Ishikawa (cell line): ENCODE measurements at regions not wholly inside any gene's neighbourhood (a gene's known extent, or its start where the extent isn't known, plus 50 kb on each side); places are given as distances from the start of the nearest gene placed in this dataset.

ENCODE experiments used
- CEBPB ChIP-seq: IDR thresholded peaks from 2 replicates; pipeline ENCODE4 v1.6.1; 2012
- CREB1 ChIP-seq: IDR thresholded peaks from 2 replicates; pipeline ENCODE4 v1.6.1; 2012; ENCODE audit warnings: low read depth
- EGR1 ChIP-seq: IDR thresholded peaks from 2 replicates; pipeline ENCODE4 v1.6.1; 2012
- EP300 ChIP-seq: IDR thresholded peaks from 2 replicates; pipeline ENCODE4 v1.6.1; 2012; ENCODE audit warnings: borderline replicate concordance
- FOXM1 ChIP-seq: IDR thresholded peaks from 2 replicates; pipeline ENCODE4 v1.6.1; 2012; ENCODE audit warnings: low read depth, borderline replicate concordance
- NFIC ChIP-seq: IDR thresholded peaks from 2 replicates; pipeline ENCODE4 v1.6.1; 2012
- RAD21 ChIP-seq: IDR thresholded peaks from 2 replicates; pipeline ENCODE4 v1.6.1; 2012; ENCODE audit warnings: low read depth
- TAF1 ChIP-seq: IDR thresholded peaks from 2 replicates; pipeline ENCODE4 v1.6.1; 2012; ENCODE audit warnings: low read depth, mild to moderate bottlenecking
- TCF12 ChIP-seq: IDR thresholded peaks from 2 replicates; pipeline ENCODE4 v1.6.1; 2012; ENCODE audit warnings: low read depth
- TEAD4 ChIP-seq: IDR thresholded peaks from 2 replicates; pipeline ENCODE4 v1.6.1; 2012
- YY1 ChIP-seq: IDR thresholded peaks from 2 replicates; pipeline ENCODE4 v1.6.1; 2012; ENCODE audit warnings: low read depth
- ZBTB7A ChIP-seq: IDR thresholded peaks from 2 replicates; pipeline ENCODE4 v1.6.1; 2012; ENCODE audit warnings: low read depth
- TF ChIP-seq, protein P1 (sequence below): IDR thresholded peaks from 2 replicates; pipeline ENCODE4 v1.6.1; 2012
- TF ChIP-seq, protein P2 (sequence below): IDR thresholded peaks from 2 replicates; pipeline ENCODE4 v1.6.1; 2012
- TF ChIP-seq, protein P3 (sequence below): IDR thresholded peaks from 2 replicates; pipeline ENCODE4 v1.6.1; 2012; ENCODE audit warnings: low read depth, mild to moderate bottlenecking

DNA sequence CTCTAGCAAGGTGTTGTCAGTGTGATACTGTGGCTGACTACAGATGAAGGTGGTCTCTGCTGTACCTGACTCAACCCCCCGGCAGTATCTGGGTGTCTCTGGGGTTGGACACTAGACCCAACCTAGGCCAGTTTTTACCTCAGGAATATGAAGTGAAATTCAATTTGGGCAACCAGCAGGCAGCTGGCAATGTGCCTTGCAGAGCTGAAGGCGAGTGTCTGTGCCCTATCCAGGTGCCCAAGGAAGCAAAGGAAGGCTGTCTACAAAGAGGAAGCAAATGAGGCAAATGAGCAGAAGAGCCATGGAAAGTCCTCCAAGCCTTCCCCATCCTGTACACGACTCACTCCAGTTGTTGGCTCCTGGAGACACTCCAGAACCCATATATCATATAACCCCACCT is 264.6 kb upstream of the AGAP1 start:
- TF ChIP-seq NFIC: no peak
- TF ChIP-seq, protein P1, sequence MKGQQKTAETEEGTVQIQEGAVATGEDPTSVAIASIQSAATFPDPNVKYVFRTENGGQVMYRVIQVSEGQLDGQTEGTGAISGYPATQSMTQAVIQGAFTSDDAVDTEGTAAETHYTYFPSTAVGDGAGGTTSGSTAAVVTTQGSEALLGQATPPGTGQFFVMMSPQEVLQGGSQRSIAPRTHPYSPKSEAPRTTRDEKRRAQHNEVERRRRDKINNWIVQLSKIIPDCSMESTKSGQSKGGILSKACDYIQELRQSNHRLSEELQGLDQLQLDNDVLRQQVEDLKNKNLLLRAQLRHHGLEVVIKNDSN: no peak
- no peak for TF ChIP-seq ZBTB7A
- TF ChIP-seq TEAD4: no peak
- no peak for TF ChIP-seq TCF12
- TF ChIP-seq EP300: no peak
- no peak for TF ChIP-seq FOXM1
- no peak for TF ChIP-seq EGR1
- no peak for TF ChIP-seq TAF1
- no peak for TF ChIP-seq CEBPB

DNA sequence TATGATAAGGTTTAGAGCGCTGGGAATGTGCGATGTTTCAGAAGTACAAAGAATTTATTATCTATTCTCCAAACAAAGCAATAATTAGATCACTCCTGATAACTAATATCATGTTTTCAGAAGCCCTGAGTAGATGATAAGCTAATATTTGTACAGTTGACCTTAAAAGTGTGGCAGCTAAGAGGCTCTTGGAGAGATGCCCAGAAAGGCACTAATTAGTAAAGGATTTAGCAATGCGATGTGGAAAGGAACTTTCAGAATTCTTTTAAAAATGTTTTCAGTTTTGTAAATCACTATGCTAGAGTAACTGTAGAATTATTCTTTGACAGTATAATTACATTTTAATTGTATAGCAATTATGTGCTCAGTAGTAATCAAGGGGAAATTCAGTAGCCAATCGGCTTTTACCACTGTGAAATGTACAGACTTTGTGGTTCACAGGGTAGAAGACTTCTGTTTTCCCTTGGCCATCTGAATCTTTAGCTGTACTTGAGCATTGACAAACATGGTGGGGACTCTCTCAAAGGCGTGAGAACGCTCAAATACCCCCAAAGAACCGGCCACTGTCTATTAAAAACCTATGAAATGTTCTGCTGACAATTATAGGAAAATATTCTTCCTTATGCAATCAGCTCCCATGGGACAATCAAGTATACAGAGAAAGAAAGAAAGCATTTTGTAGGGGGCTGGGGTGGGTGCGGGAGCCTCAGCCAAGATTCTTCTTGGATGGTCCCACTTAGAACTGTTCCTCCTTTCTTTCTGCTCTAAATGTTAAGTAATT is 262.8 kb upstream of the AGAP1 start:
- TF ChIP-seq NFIC (no peak), YY1 (no peak), EGR1 (no peak), EP300 (no peak), RAD21 (no peak), FOXM1 (no peak), ZBTB7A (no peak), TEAD4 (no peak), CEBPB (no peak), CREB1 (no peak), TAF1 (no peak), TCF12 (no peak)
- TF ChIP-seq, protein P1: no peak
- TF ChIP-seq, protein P2, sequence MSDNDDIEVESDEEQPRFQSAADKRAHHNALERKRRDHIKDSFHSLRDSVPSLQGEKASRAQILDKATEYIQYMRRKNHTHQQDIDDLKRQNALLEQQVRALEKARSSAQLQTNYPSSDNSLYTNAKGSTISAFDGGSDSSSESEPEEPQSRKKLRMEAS: no peak
- TF ChIP-seq, protein P3, sequence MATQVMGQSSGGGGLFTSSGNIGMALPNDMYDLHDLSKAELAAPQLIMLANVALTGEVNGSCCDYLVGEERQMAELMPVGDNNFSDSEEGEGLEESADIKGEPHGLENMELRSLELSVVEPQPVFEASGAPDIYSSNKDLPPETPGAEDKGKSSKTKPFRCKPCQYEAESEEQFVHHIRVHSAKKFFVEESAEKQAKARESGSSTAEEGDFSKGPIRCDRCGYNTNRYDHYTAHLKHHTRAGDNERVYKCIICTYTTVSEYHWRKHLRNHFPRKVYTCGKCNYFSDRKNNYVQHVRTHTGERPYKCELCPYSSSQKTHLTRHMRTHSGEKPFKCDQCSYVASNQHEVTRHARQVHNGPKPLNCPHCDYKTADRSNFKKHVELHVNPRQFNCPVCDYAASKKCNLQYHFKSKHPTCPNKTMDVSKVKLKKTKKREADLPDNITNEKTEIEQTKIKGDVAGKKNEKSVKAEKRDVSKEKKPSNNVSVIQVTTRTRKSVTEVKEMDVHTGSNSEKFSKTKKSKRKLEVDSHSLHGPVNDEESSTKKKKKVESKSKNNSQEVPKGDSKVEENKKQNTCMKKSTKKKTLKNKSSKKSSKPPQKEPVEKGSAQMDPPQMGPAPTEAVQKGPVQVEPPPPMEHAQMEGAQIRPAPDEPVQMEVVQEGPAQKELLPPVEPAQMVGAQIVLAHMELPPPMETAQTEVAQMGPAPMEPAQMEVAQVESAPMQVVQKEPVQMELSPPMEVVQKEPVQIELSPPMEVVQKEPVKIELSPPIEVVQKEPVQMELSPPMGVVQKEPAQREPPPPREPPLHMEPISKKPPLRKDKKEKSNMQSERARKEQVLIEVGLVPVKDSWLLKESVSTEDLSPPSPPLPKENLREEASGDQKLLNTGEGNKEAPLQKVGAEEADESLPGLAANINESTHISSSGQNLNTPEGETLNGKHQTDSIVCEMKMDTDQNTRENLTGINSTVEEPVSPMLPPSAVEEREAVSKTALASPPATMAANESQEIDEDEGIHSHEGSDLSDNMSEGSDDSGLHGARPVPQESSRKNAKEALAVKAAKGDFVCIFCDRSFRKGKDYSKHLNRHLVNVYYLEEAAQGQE: no peak

DNA sequence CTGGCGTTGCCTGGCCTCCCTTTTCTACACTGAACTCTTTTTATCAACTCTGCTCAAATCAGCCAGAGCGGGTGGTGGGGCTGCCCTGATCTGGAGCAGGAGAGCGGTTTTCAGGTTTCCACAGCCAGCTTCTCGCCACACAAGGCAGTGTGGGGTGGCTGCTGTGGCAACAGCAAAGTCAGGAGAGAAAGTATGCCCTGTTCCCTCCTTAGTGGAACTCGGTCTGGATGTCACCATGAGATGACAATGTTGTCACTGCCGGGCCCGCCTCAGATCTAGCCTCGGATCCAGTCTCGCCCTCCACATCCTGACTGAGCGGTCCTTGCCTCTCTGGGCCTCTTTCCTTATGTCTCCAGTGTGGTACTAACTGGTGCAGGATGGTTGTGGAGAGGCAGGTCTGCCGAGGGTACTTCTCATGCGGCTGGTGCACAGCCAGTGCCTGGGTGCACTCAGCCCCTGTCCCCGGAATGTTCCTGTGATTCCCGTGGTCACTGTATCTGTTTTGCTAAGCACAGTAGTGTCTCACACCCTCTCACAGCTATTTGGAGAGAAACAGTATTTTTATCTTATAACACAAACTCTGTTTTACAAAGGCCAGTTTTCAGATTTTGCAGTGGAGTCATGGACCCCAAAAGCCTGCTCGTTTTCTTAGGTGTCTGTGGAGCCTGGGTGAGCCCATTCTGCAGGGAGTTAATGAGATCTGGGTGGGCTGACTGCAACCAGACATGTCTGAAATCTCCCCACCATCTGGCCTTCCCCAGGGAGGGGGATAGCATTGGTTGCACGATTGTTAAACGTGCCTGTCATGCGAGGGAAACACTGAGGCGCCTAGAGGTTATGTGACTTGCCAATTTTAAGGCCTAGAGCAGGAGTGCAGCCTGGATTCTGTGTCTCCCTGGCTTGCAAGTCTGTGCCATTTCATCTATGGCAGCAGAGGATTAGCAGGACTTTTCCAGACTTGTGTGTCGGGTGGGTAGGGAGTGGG is 261.1 kb upstream of the AGAP1 start:
- TF ChIP-seq TCF12 (no peak), YY1 (no peak), FOXM1 (no peak), TAF1 (no peak), CREB1 (no peak), ZBTB7A (no peak), CEBPB (no peak), EGR1 (no peak), NFIC (no peak), TEAD4 (no peak), EP300 (no peak), RAD21 (no peak)
- TF ChIP-seq, protein P3: no peak
- TF ChIP-seq, protein P1: no peak
- TF ChIP-seq, protein P2: no peak

DNA sequence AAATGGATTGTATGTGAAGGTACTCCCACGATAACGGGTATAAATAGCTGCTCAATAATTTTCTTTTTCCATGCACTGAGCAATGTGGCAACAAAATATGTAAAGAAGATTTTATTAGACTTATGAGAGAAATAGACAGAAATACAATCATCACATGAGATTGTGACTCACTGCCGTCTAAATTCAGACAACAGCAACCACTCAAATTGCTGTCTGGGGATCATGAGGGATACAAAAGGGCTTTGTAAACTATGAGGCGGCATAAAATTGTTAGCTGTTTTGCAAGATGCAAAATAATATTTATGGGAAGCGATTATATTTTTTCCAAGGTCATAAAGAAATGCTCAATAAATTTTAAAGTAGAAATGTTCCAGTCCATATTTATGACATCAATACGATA is 259.1 kb upstream of the AGAP1 start:
- TF ChIP-seq FOXM1 (no peak), YY1 (no peak), TAF1 (no peak), EP300 (no peak), ZBTB7A (no peak), CEBPB (no peak)
- TF ChIP-seq, protein P3: no peak
- TF ChIP-seq, protein P2: no peak
